ENCODE measurements at regions not wholly inside any gene's neighbourhood (a gene's known extent, or its start where the extent isn't known, plus 50 kb on each side); places are given as distances from the start of the nearest gene placed in this dataset.

- no peak for TF ChIP-seq SUZ12 (IDR thresholded peaks at IDR 0.05; ENCODE audit: extremely low read depth, insufficient read depth, insufficient read length)
- no peak for TF ChIP-seq ZNF274 (IDR thresholded peaks at IDR 0.05; ENCODE audit: low read depth, low read length)
- no peak for TF ChIP-seq YY1 (IDR thresholded peaks at IDR 0.05; ENCODE audit: insufficient read depth, insufficient read length)
Measured at GRCh38 chr2:7286120-7286519, 368.9 kb downstream of the RNF144A start.

All from NT2/D1 (cell line).